Fibroblast of the conjunctiva (primary cell): ENCODE measurements at regions not wholly inside any gene's neighbourhood (a gene's known extent, or its start where the extent isn't known, plus 50 kb on each side); places are given as distances from the start of the nearest gene placed in this dataset.
A peak's percentile ranks its signal among the peaks of the same experiment; 100 is the strongest.

ENCODE experiments used
- DNase-seq: peaks from one replicate; pipeline ENCODE4 v3.0.0-alpha.2; 2010; ENCODE audit warnings: low read depth

- no peak for DNase-seq
Observed at GRCh38 chr20:4556781-4557180, 129.5 kb upstream of the PRNP start.

- no peak for DNase-seq
Observed at GRCh38 chr20:4555188-4555890, 130.9 kb upstream of the PRNP start.

DNA sequence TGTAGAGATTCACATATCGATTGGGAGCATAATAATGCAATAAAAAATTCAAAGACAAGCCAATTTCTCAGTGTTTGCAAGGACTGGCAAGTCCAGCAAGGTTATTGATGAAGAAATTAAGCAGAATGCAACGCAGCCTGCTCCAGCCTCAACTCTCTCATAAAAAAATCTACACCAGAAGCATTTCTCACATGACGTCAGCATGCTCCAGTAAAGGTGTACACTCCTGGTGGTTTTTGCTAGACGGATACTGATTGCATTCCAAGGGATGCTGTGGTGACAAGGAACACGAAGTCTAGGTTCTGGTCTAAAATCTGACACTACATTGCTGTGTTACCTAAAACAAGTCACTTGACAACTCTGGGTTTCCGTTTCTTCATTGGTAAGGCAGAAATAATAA lies 131.9 kb upstream of the PRNP start:
- DNase-seq: no peak

GRCh38 chr20:4552075-4552640 lies 134.1 kb upstream of the PRNP start:
- no peak for DNase-seq

- DNase-seq: no peak
Observed at GRCh38 chr20:4550740-4551139, 135.5 kb upstream of the PRNP start.

DNA sequence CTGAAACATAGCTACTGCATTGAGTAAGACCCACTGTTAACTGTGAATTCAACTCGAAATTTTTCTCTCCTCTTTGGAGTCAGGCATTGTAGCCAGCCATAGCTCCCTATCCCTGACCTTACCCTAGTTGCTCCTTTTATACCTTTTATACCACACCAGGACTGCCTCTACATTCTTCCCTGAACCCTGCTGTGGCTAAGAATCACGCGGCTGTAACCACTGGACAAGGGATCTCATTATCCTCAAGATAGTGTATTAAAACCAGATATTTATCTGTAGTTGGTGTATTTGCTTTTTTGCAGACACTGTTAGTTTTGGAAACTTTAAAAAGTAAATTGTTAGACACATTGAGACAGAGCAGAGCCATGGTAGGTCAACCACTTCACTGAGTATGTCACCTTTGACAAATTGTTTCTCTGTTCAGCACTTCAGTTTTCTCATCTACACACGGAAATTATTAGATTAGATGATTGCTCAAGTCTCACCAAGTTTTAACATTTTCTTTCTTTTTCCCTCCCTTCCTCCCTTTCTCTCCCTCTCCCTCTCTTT lies 136.5 kb upstream of the PRNP start:
- no peak for DNase-seq

- no peak for DNase-seq
Observed at GRCh38 chr20:4548552-4548951, 137.7 kb upstream of the PRNP start.

DNA sequence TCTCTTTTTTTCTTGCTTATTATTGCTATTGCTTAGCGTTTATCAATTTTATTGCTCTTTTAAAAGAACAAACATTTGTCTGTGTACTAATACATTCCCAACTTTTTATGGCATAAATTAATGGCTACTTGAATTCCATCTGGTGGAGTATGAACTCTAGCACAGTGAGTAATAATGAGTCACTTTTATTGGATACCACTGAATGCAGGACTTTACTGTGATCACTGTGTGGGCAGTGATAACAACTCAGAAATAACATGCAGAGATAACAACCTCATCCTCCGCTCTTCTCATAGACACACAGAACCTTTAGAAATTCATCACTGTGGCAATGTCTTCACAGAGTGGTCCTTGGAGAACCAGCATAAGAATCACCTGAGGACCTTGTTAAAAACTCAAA lies 139.5 kb upstream of the PRNP start:
- no peak for DNase-seq

- DNase-seq: no peak
Observed at GRCh38 chr20:4546342-4546741, 139.9 kb upstream of the PRNP start.

DNA sequence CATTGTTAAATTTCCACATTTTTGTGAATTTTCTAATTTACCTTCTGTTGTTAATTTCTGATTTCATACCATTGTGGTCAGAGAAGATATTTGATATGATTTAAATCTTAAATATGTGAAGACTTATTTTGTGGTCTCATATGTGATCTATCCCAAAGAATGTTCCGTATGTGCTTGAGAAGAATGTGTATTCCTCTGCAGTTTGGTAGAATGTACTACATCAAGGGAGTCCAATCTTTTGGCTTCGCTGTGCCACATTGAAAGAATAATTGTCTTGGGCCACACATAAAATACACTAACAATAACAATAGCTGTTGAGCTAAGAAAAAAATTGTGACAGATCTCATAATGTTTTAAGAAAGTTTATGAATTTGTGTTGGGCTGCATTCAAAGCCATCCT lies 140.7 kb upstream of the PRNP start:
- no peak for DNase-seq

DNA sequence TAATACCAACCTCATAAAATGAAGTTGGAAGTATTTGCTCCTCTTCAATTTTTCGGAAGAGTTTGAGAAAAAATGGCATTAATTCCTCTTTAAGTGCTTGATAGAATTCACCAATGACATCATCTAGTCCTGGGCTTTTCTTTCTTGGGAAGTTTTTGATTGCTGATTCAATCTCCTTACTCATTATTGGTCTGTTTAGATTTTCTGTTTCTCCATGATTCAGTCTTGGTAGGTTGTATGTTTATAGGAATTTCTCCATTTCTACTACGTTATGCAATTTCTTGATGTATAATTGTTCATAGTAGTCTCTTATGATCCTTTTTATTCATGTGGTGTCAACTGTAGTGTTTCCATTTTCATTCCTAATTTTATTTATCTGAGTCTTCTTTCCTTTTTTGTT lies 141.5 kb upstream of the PRNP start:
- no peak for DNase-seq

GRCh38 chr20:4542270-4542669 lies 144.0 kb upstream of the PRNP start:
- DNase-seq: no peak

DNA sequence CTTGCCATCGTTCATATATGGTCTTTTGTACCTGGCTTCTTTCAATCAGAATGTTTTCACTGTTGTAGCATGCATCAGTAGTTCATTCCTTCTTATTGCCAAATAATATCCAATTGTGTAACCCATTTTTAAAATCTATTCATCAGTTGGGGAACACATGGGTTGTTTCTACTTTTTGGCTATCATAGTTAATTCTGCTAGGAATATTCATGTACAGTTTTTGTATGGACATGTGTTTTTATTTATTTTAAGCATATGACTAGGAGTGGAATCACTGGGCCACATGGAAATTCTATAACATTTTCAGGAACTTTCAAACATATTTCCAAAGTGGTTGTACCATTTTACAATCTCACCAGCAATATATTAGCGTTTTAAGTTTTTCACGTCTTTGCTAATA lies 151.9 kb upstream of the PRNP start:
- no peak for DNase-seq

DNA sequence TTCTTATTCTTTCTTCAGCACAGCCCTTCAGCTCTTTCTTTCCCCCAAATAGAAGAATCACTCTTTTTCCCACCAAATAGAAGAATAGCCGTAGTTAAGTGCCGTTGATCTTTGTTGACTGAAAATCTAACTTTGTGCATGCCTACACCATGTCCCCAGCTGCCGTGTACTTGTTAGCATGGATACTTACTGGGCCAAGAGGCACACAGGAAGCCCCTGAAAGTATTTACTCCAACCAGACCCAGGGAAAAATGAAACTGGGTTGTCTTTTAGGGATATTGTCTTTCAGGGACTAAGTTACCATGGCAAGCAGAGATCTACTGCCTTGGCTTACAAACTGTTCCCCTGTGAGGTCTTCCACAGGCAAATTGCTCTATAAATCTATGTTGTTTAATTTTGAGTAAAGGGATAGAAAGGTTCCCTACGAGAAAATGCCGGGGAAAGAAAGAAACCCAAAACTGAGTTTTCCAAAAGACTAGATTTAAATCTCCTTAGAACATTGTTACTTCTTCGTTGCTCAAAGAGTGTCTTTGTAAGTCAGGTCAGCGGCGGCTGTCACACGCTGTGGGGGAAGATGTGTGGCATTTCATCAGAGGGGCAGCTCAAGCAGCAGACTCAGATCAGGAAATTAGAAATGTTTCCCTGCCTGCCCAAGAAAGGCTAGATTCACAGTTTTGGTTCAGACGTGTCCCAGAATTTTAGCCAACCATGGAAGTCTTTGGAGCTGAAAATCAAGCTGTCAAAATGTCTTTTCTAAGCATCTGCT lies 152.7 kb upstream of the PRNP start:
- no peak for DNase-seq

DNA sequence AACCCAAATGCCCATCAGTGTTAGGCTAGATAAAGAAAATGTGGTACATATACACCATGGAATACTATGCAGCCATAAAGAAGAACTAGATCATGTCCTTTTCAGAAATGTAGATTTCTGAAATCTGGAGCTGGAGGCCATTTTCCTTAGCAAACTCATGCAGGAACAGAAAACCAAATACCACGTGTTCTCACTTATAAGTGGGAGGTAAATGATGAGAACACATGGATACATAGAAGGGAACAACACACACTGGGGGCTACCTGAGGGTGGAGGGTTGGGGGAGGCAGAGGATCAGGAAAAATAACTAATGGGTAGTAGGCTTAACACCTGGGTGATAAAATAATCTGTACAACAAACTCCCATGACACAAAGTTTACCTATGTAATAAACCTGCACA lies 153.5 kb upstream of the PRNP start:
- no peak for DNase-seq

- DNase-seq: no peak
Observed at GRCh38 chr20:4524792-4525191, 161.5 kb upstream of the PRNP start.

GRCh38 chr20:4524307-4524706 lies 161.9 kb upstream of the PRNP start:
- no peak for DNase-seq

- no peak for DNase-seq
Observed at GRCh38 chr20:4522310-4522709, 163.9 kb upstream of the PRNP start.

DNA sequence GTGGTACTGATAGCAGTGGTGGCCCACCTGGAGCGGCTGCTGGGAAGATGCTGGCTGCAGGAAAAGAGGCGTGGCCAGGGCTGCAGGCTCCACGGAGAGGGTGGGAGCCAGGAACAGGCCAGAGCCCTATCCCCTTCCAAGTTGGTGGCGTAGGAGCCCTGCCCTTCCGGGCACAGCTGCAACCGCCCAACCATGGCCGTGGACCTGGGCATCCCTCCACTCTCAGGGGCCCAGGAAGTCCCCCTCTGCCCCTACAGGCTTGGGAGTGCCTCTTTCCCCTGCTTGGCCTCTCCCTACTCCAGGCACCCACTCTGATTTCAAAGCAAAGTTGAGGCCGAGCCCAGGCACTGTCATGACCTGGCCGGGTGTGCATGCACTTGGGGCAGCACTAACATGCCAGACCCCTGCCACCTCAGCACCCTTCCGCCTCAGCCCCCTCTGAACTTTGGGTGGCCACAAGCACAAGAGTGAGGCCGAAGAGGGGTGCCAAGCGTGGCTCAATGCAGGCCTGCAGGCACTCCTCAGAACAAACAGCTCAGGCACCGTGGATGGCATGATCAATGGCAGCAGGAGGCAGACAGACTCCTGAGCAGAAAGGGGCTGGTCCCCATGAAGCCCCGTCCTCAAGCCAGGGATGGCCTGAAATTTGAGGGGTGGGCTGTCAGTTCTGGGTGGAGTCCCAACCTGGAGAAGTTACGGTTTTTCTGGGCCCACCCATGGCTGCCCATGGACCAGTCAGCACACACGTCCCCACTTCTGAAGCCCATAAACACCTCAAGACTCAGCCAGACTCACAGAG lies 164.9 kb upstream of the PRNP start:
- DNase-seq: no peak

DNA sequence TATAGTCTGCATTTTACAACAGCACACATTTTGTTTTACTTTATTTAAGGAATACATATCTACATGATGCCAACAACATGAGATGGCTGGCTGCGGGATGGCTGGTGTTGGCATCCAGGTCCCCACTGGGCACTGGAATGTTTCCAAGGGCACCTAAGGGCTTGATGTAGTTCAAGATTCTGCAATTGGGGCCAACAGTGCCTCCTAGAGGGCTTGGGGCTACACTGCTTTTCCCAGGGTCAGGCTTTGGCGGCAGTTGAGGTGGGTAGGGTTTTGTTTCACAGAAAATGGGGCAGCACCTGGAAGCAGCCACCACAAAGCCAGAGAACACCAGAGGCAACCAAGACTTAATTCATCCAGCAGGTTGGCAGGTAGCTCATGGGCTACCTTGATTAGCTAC lies 166.7 kb upstream of the PRNP start:
- no peak for DNase-seq

- DNase-seq: no peak
Observed at GRCh38 chr20:4516876-4517275, 169.4 kb upstream of the PRNP start.

GRCh38 chr20:4513720-4514119 lies 172.5 kb upstream of the PRNP start:
- DNase-seq: peak; percentile 27
